ENCODE measurements at regions not wholly inside any gene's neighbourhood (a gene's known extent, or its start where the extent isn't known, plus 50 kb on each side); places are given as distances from the start of the nearest gene placed in this dataset.

DNA sequence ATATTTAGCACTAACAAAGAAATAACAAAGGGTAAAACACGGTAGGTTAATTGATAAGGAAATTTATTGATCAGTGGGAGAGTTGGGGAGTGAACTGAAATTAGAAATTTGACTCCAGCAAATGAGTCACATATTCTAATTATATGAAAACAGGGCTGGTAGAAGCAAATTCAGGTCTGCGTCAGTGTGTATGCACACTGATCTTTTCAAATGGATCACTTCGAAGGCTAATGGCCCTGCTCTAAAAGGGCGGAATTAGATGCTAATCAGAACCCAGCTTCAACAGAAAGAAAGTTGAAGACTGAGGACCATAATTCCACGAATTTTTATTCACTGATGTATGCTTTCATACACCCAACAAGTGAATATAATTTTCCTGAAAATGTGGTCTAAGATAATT is 762.4 kb upstream of the DPPA4 start:
- TF ChIP-seq, protein P1, sequence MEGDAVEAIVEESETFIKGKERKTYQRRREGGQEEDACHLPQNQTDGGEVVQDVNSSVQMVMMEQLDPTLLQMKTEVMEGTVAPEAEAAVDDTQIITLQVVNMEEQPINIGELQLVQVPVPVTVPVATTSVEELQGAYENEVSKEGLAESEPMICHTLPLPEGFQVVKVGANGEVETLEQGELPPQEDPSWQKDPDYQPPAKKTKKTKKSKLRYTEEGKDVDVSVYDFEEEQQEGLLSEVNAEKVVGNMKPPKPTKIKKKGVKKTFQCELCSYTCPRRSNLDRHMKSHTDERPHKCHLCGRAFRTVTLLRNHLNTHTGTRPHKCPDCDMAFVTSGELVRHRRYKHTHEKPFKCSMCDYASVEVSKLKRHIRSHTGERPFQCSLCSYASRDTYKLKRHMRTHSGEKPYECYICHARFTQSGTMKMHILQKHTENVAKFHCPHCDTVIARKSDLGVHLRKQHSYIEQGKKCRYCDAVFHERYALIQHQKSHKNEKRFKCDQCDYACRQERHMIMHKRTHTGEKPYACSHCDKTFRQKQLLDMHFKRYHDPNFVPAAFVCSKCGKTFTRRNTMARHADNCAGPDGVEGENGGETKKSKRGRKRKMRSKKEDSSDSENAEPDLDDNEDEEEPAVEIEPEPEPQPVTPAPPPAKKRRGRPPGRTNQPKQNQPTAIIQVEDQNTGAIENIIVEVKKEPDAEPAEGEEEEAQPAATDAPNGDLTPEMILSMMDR (conservative IDR thresholded peaks at IDR 0.05; ENCODE audit: low read depth, low read length) = no peak
- TF ChIP-seq EZH2 (IDR thresholded peaks at IDR 0.05; ENCODE audit: low read length, unreplicated experiment) (no peak), EZH2phosphoT487 (IDR thresholded peaks at IDR 0.05; ENCODE audit: borderline replicate concordance, low read length) (no peak)

All from PC-3 (cell line).